RCC 7860 (cell line): ENCODE measurements at regions not wholly inside any gene's neighbourhood (a gene's known extent, or its start where the extent isn't known, plus 50 kb on each side); places are given as distances from the start of the nearest gene placed in this dataset.
"Not testable (repeated sequence)": the region's sequence is repeated elsewhere in the genome, so short reads cannot be mapped to it uniquely, and the experiment has no call there.

Source experiments
- DNase-seq: peaks from one replicate; pipeline ENCODE4 v3.0.0-alpha.2; 2015; ENCODE audit warnings: low spot score
- FAIRE-seq: peaks from 2 replicates; lab custom pipeline; 2012; peaks lifted over from hg19 to GRCh38; lab: Jason Lieb, UNC

- FAIRE-seq (peak; percentile 45), DNase-seq (peak; percentile 19)
These were observed 295.3 kb upstream of the PMFBP1 start for GRCh38 chr16:72467157-72467759.

GRCh38 chr16:72464597-72465368 is 292.8 kb upstream of the PMFBP1 start:
- DNase-seq (no peak), FAIRE-seq (no peak)

GRCh38 chr16:72464052-72464451 is 292.1 kb upstream of the PMFBP1 start:
- FAIRE-seq, result no peak
- DNase-seq, result no peak

GRCh38 chr16:72458035-72458434 is 286.1 kb upstream of the PMFBP1 start:
- FAIRE-seq (no peak), DNase-seq (no peak)

- FAIRE-seq, result no peak
- DNase-seq, result no peak
These were observed 285.4 kb upstream of the PMFBP1 start for GRCh38 chr16:72457243-72457940.

GRCh38 chr16:72455743-72456659 is 284.0 kb upstream of the PMFBP1 start:
- DNase-seq, result no peak
- no peak for FAIRE-seq

GRCh38 chr16:72453856-72454255 is 281.9 kb upstream of the PMFBP1 start:
- FAIRE-seq, result not testable (repeated sequence)

GRCh38 chr16:72444696-72445095 is 272.7 kb upstream of the PMFBP1 start:
- FAIRE-seq, result no peak

More at GRCh38 chr16:72453856-72454255, 281.9 kb upstream of the PMFBP1 start:
- not testable (repeated sequence) for DNase-seq

GRCh38 chr16:72443809-72444208 is 271.9 kb upstream of the PMFBP1 start:
- DNase-seq (no peak), FAIRE-seq (no peak)

More at GRCh38 chr16:72444696-72445095, 272.7 kb upstream of the PMFBP1 start:
- no peak for DNase-seq

- no peak for FAIRE-seq
- no peak for DNase-seq
These were observed 270.6 kb upstream of the PMFBP1 start for GRCh38 chr16:72442385-72443158.

GRCh38 chr16:72437891-72438290 is 265.9 kb upstream of the PMFBP1 start:
- FAIRE-seq (no peak), DNase-seq (no peak)

- DNase-seq (peak; percentile 21), FAIRE-seq (no peak)
These were observed 262.2 kb upstream of the PMFBP1 start for GRCh38 chr16:72434159-72434558.

- FAIRE-seq, result no peak
- no peak for DNase-seq
These were observed 258.2 kb upstream of the PMFBP1 start for GRCh38 chr16:72430121-72430520.

- no peak for DNase-seq
- FAIRE-seq, result no peak
These were observed 257.7 kb upstream of the PMFBP1 start for GRCh38 chr16:72429671-72430081.

GRCh38 chr16:72428681-72429376 is 256.9 kb upstream of the PMFBP1 start:
- FAIRE-seq, result no peak
- DNase-seq, result no peak

- FAIRE-seq (no peak), DNase-seq (no peak)
These were observed 255.9 kb upstream of the PMFBP1 start for GRCh38 chr16:72427783-72428331.

GRCh38 chr16:72427051-72427782 is 255.3 kb upstream of the PMFBP1 start:
- FAIRE-seq, result no peak

GRCh38 chr16:72426386-72426785 is 254.4 kb upstream of the PMFBP1 start:
- DNase-seq, result no peak
- no peak for FAIRE-seq

More at GRCh38 chr16:72427051-72427782, 255.3 kb upstream of the PMFBP1 start:
- DNase-seq, result no peak
